Liver (tissue), 3 donors: ENCODE measurements at regions not wholly inside any gene's neighbourhood (a gene's known extent, or its start where the extent isn't known, plus 50 kb on each side); places are given as distances from the start of the nearest gene placed in this dataset.

Experiments used
- CTCF ChIP-seq: fragments of 150-350 bp; IDR thresholded peaks from 2 replicates; pipeline ENCODE4 v1.5.1; 2017; ENCODE audit warnings: improper control_type of control experiment, low read depth, low read length; ENCODE audit not compliant: missing input control
- FOXA1 ChIP-seq: IDR thresholded peaks from 2 replicates; pipeline ENCODE4 v1.6.1; 2016; ENCODE audit warnings: antibody characterized with exemption
- GABPA ChIP-seq, 2 donors: IDR thresholded peaks in 1 of 2; conservative IDR thresholded peaks in 1 of 2; 2 replicates each; pipeline ENCODE4 v1.6.1; 2016; ENCODE audit warnings: antibody characterized with exemption in 2 of 2, mild to moderate bottlenecking in 1 of 2, moderate library complexity in 1 of 2
- JUND ChIP-seq, 2 donors: IDR thresholded peaks; 2 replicates each; pipeline ENCODE4 v1.6.1; 2016; ENCODE audit warnings: antibody characterized with exemption in 2 of 2
- RAD21 ChIP-seq, 2 donors: IDR thresholded peaks; 2 replicates each; pipeline ENCODE4 v1.6.1; 2016; ENCODE audit warnings: antibody characterized with exemption in 2 of 2, mild to moderate bottlenecking in 2 of 2
- RXRA ChIP-seq, 2 donors: IDR thresholded peaks; 2 replicates each; pipeline ENCODE4 v1.6.1; 2017 to 2018; ENCODE audit warnings: antibody characterized with exemption in 2 of 2, mild to moderate bottlenecking in 1 of 2
- SP1 ChIP-seq: IDR thresholded peaks from 2 replicates; pipeline ENCODE4 v1.6.1; 2018; ENCODE audit warnings: antibody characterized with exemption, mild to moderate bottlenecking
- TAF1 ChIP-seq: conservative IDR thresholded peaks from 2 replicates; pipeline ENCODE4 v1.6.1; 2016; ENCODE audit warnings: antibody characterized with exemption, mild to moderate bottlenecking
- YY1 ChIP-seq: IDR thresholded peaks from 2 replicates; pipeline ENCODE4 v1.6.1; 2016; ENCODE audit warnings: antibody characterized with exemption, mild to moderate bottlenecking
- ZBTB33 ChIP-seq: IDR thresholded peaks from 2 replicates; pipeline ENCODE4 v1.6.1; 2016; ENCODE audit warnings: antibody characterized with exemption
- TF ChIP-seq, protein P1 (sequence below): IDR thresholded peaks from 2 replicates; pipeline ENCODE4 v1.6.1; 2016; ENCODE audit warnings: antibody characterized with exemption
- TF ChIP-seq, protein P2 (sequence below): IDR thresholded peaks from 2 replicates; pipeline ENCODE4 v1.6.1; 2016; ENCODE audit warnings: antibody characterized with exemption, mild to moderate bottlenecking
- donor health status: healthy.
- donor health status: healthy.

DNA sequence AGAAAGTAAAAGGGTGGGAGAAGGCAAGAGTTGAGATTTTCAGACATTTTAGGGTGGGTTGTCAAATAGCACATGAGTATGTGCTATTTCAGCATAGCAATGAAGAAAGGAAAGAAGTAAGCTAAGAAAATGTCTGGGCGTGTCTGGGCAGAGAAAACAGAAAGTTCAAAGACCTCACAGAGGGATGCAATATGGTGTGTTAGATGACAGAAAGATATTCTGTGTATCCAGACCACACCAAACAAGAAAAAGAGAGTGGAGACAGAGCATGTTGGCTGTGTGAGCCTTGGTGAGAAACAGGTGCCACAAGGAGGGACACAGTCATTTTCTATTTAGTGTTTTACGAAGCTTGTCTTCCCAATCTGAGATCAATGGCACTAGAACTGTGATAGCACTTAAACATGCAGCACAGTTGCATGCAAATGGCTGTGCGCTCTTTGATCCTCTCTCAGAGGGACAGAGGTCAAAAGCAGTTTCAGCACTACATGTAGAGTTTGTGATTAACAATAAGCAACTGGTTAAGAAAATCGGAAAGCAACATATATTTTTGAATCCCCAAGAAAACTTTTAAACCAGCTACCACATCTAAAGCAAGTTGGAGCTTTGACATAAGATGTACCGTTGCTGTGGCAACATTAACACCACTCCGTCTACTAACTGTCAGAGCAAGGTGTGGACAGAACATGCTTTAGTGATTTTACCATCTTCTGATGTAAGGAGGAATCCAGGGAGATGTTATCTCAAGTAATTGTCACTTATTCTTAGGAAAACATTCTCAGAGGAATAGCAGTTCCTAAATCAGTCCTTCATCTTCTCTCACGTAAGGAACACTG, 515.5 kb upstream of the NOX3 start:
- TF ChIP-seq CTCF (no peak), GABPA (IDR thresholded peaks at IDR 0.05 in 1 of 2, conservative IDR thresholded peaks at IDR 0.05 in 1 of 2) (no peak), RXRA (IDR thresholded peaks at IDR 0.05) (no peak), JUND (IDR thresholded peaks at IDR 0.05) (no peak), RAD21 (IDR thresholded peaks at IDR 0.05) (no peak), SP1 (no peak), YY1 (no peak), TAF1 (no peak), FOXA1 (no peak), ZBTB33 (no peak)
- TF ChIP-seq, protein P1, sequence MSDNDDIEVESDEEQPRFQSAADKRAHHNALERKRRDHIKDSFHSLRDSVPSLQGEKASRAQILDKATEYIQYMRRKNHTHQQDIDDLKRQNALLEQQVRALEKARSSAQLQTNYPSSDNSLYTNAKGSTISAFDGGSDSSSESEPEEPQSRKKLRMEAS: no peak
- TF ChIP-seq, protein P2, sequence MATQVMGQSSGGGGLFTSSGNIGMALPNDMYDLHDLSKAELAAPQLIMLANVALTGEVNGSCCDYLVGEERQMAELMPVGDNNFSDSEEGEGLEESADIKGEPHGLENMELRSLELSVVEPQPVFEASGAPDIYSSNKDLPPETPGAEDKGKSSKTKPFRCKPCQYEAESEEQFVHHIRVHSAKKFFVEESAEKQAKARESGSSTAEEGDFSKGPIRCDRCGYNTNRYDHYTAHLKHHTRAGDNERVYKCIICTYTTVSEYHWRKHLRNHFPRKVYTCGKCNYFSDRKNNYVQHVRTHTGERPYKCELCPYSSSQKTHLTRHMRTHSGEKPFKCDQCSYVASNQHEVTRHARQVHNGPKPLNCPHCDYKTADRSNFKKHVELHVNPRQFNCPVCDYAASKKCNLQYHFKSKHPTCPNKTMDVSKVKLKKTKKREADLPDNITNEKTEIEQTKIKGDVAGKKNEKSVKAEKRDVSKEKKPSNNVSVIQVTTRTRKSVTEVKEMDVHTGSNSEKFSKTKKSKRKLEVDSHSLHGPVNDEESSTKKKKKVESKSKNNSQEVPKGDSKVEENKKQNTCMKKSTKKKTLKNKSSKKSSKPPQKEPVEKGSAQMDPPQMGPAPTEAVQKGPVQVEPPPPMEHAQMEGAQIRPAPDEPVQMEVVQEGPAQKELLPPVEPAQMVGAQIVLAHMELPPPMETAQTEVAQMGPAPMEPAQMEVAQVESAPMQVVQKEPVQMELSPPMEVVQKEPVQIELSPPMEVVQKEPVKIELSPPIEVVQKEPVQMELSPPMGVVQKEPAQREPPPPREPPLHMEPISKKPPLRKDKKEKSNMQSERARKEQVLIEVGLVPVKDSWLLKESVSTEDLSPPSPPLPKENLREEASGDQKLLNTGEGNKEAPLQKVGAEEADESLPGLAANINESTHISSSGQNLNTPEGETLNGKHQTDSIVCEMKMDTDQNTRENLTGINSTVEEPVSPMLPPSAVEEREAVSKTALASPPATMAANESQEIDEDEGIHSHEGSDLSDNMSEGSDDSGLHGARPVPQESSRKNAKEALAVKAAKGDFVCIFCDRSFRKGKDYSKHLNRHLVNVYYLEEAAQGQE: no peak
